Epithelial cell of prostate (primary cell): ENCODE measurements at regions not wholly inside any gene's neighbourhood (a gene's known extent, or its start where the extent isn't known, plus 50 kb on each side); places are given as distances from the start of the nearest gene placed in this dataset.

Experiments
- DNase-seq: peaks from one replicate; pipeline ENCODE4 v3.0.0-alpha.2; 2011; ENCODE audit warnings: low read depth, low spot score
- H3K27ac ChIP-seq: fragments of 450-650 bp; 2 replicates; pipeline ENCODE4 v1.5.1; 2017; ENCODE audit warnings: mild to moderate bottlenecking

GRCh38 chr11:42013656-42014201 is 554.3 kb upstream of the LRRC4C start:
- no peak overlapping the region for H3K27ac ChIP-seq
- no peak for DNase-seq

GRCh38 chr11:42021911-42022310 is 562.5 kb upstream of the LRRC4C start:
- no peak for DNase-seq
- no peak overlapping the region for H3K27ac ChIP-seq

- H3K27ac ChIP-seq: no peak overlapping the region
- DNase-seq: no peak
These were observed 563.8 kb upstream of the LRRC4C start for GRCh38 chr11:42023267-42023666.

- DNase-seq: no peak
- no peak overlapping the region for H3K27ac ChIP-seq
These were observed 565.8 kb upstream of the LRRC4C start for GRCh38 chr11:42025121-42025803.

- DNase-seq: no peak
- no peak overlapping the region for H3K27ac ChIP-seq
These were observed 575.4 kb upstream of the LRRC4C start for GRCh38 chr11:42034826-42035225.

- H3K27ac ChIP-seq: no peak overlapping the region
- no peak for DNase-seq
These were observed 576.7 kb upstream of the LRRC4C start for GRCh38 chr11:42036201-42036600.

- no peak overlapping the region for H3K27ac ChIP-seq
- peak; percentile 6 for DNase-seq
These were observed 583.9 kb upstream of the LRRC4C start for GRCh38 chr11:42043312-42043711.

- no peak overlapping the region for H3K27ac ChIP-seq
- no peak for DNase-seq
These were observed 588.4 kb upstream of the LRRC4C start for GRCh38 chr11:42047637-42048555.

GRCh38 chr11:42049186-42049585 is 589.7 kb upstream of the LRRC4C start:
- no peak overlapping the region for H3K27ac ChIP-seq
- DNase-seq: no peak

GRCh38 chr11:42049650-42050049 is 590.2 kb upstream of the LRRC4C start:
- H3K27ac ChIP-seq: no peak overlapping the region
- DNase-seq: no peak

- no peak overlapping the region for H3K27ac ChIP-seq
- DNase-seq: no peak
These were observed 595.0 kb upstream of the LRRC4C start for GRCh38 chr11:42054351-42054900.

GRCh38 chr11:42055606-42056005 is 596.2 kb upstream of the LRRC4C start:
- no peak for DNase-seq
- no peak overlapping the region for H3K27ac ChIP-seq

- DNase-seq: no peak
These were observed 599.3 kb upstream of the LRRC4C start for GRCh38 chr11:42058794-42059193.

GRCh38 chr11:42065199-42065598 is 605.7 kb upstream of the LRRC4C start:
- H3K27ac ChIP-seq: no peak overlapping the region
- no peak for DNase-seq

More at GRCh38 chr11:42058794-42059193, 599.3 kb upstream of the LRRC4C start:
- H3K27ac ChIP-seq: no peak overlapping the region

- no peak overlapping the region for H3K27ac ChIP-seq
- no peak for DNase-seq
These were observed 606.7 kb upstream of the LRRC4C start for GRCh38 chr11:42066113-42066512.

- no peak overlapping the region for H3K27ac ChIP-seq
- DNase-seq: no peak
These were observed 614.9 kb upstream of the LRRC4C start for GRCh38 chr11:42074306-42074705.

- H3K27ac ChIP-seq: no peak overlapping the region
- DNase-seq: no peak
These were observed 615.7 kb upstream of the LRRC4C start for GRCh38 chr11:42075180-42075579.

GRCh38 chr11:42077794-42078193 is 618.3 kb upstream of the LRRC4C start:
- no peak overlapping the region for H3K27ac ChIP-seq
- no peak for DNase-seq

GRCh38 chr11:42085736-42086135 is 626.3 kb upstream of the LRRC4C start:
- DNase-seq: no peak
- no peak overlapping the region for H3K27ac ChIP-seq

GRCh38 chr11:42093541-42093940 is 634.1 kb upstream of the LRRC4C start:
- no peak overlapping the region for H3K27ac ChIP-seq
- no peak for DNase-seq

- H3K27ac ChIP-seq: no peak overlapping the region
- no peak for DNase-seq
These were observed 638.6 kb upstream of the LRRC4C start for GRCh38 chr11:42098075-42098474.
